Astrocyte (in vitro differentiated cells and primary cell): ENCODE measurements at regions not wholly inside any gene's neighbourhood (a gene's known extent, or its start where the extent isn't known, plus 50 kb on each side); places are given as distances from the start of the nearest gene placed in this dataset.

Source experiments
- DNase-seq: peaks from one replicate; pipeline ENCODE4 v3.0.0-alpha.2; 2010; ENCODE audit warnings: low read depth
- FAIRE-seq: peaks from 2 replicates; lab custom pipeline; 2011; peaks lifted over from hg19 to GRCh38; lab: Jason Lieb, UNC
- H2AFZ ChIP-seq: 2 replicates; pipeline ENCODE4 v1.6.0; 2012; ENCODE audit warnings: low read depth, low read length, inconsistent platforms
- H3K27ac ChIP-seq: 2 replicates; pipeline ENCODE4 v1.5.1; 2011; ENCODE audit warnings: low read depth, low read length, inconsistent platforms
- H3K27me3 ChIP-seq: 2 replicates; pipeline ENCODE4 v1.6.0; 2011; ENCODE audit warnings: low read length, inconsistent platforms; ENCODE audit not compliant: insufficient read depth
- H3K36me3 ChIP-seq: 2 replicates; pipeline ENCODE4 v1.5.1; 2011; ENCODE audit warnings: low read length, inconsistent platforms; ENCODE audit not compliant: insufficient read depth
- H3K4me1 ChIP-seq: 2 replicates; pipeline ENCODE4 v1.5.1; 2011; ENCODE audit warnings: low read length, inconsistent platforms; ENCODE audit not compliant: insufficient read depth
- H3K4me2 ChIP-seq: 2 replicates; pipeline ENCODE4 v1.6.0; 2012; ENCODE audit warnings: low read length, inconsistent platforms
- H3K4me3 ChIP-seq: 2 replicates; pipeline ENCODE4 v1.5.1; 2011; ENCODE audit warnings: low read depth, mild to moderate bottlenecking, low read length, inconsistent platforms; ENCODE audit not compliant: insufficient read depth
- H3K79me2 ChIP-seq: 2 replicates; pipeline ENCODE4 v1.6.0; 2012; ENCODE audit warnings: mild to moderate bottlenecking, low read length, inconsistent platforms; ENCODE audit not compliant: insufficient read depth
- H3K9ac ChIP-seq: 2 replicates; pipeline ENCODE4 v1.6.0; 2012; ENCODE audit warnings: mild to moderate bottlenecking, low read length, inconsistent platforms
- H3K9me3 ChIP-seq: 2 replicates; pipeline ENCODE4 v1.5.1; 2012; ENCODE audit warnings: low read depth, mild to moderate bottlenecking, low read length, inconsistent platforms; ENCODE audit not compliant: insufficient read depth
- H4K20me1 ChIP-seq: 2 replicates; pipeline ENCODE4 v1.6.0; 2012; ENCODE audit warnings: low read length, inconsistent platforms; ENCODE audit not compliant: insufficient read depth
- H3K27ac Mint-ChIP-seq: one replicate; pipeline ENCODE4 v1.8.0; 2021; ENCODE audit warnings: mild to moderate bottlenecking, mixed read lengths; ENCODE audit not compliant: unreplicated experiment
- H3K27me3 Mint-ChIP-seq: one replicate; pipeline ENCODE4 v1.8.0; 2021; ENCODE audit warnings: low read depth, mixed read lengths; ENCODE audit not compliant: unreplicated experiment
- H3K36me3 Mint-ChIP-seq: one replicate; pipeline ENCODE4 v1.8.0; 2021; ENCODE audit warnings: low read depth, mixed read lengths; ENCODE audit not compliant: unreplicated experiment
- H3K4me1 Mint-ChIP-seq: one replicate; pipeline ENCODE4 v1.8.0; 2021; ENCODE audit warnings: low read depth, mixed read lengths; ENCODE audit not compliant: unreplicated experiment
- H3K4me3 Mint-ChIP-seq: one replicate; pipeline ENCODE4 v1.8.0; 2021; ENCODE audit warnings: mild to moderate bottlenecking, moderate library complexity, mixed read lengths; ENCODE audit not compliant: unreplicated experiment
- H3K9me3 Mint-ChIP-seq: one replicate; pipeline ENCODE4 v1.8.0; 2021; ENCODE audit warnings: mild to moderate bottlenecking, mixed read lengths; ENCODE audit not compliant: unreplicated experiment
- CTCF ChIP-seq: IDR thresholded peaks from 2 replicates; pipeline ENCODE4 v1.5.1; 2011; ENCODE audit warnings: low read depth, mild to moderate bottlenecking, inconsistent platforms, low read length, moderate library complexity; ENCODE audit not compliant: insufficient read depth
- EZH2 ChIP-seq: IDR thresholded peaks from 2 replicates; pipeline ENCODE4 v1.6.1; 2012; ENCODE audit warnings: mild to moderate bottlenecking, low read length, inconsistent platforms; ENCODE audit not compliant: insufficient read depth

DNA sequence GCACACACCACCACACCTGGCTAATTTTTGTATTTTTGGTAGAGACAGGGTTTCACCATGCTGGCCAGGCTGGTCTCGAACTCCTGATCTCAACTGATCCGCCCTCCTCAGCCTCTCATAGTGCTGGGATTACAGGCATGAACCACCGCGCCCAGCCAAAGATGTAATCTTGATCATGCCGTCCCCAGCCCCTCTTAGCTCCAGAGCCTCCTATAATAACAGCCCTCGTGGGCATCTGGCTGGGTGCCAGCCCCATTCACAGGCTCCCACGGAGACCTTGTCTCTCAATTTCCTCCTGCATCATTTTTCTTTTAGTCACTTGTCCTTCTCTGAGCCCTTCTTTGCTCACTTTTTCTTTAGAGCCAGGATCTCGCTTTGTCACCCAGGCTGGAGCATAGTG is 94.2 kb downstream of the KATNIP start:
- no peaks in the 10 kb centered on the region for H3K79me2 ChIP-seq
- H3K27ac Mint-ChIP-seq = no peak overlapping the region
- no peak overlapping the region for H3K9ac ChIP-seq
- H3K9me3 Mint-ChIP-seq = no peaks in the 10 kb centered on the region
- TF ChIP-seq EZH2 = no peak
- TF ChIP-seq CTCF = no peak
- no peak overlapping the region for H3K4me3 ChIP-seq
- no peaks in the 10 kb centered on the region for H3K4me1 ChIP-seq
- no peak overlapping the region for H3K27ac ChIP-seq
- DNase-seq = no peak
- H3K4me3 Mint-ChIP-seq = no peak overlapping the region
- no peaks in the 10 kb centered on the region for H3K9me3 ChIP-seq
- peaks cover 3% of the 10 kb centered on the region for H4K20me1 ChIP-seq
- FAIRE-seq = no peak
- peaks cover 2% of the 10 kb centered on the region for H3K4me1 Mint-ChIP-seq
- H3K4me2 ChIP-seq = no peak overlapping the region
- H3K27me3 ChIP-seq = no peaks in the 10 kb centered on the region
- H2AFZ ChIP-seq = no peak overlapping the region
- peaks cover 7% of the 10 kb centered on the region for H3K36me3 Mint-ChIP-seq
- H3K27me3 Mint-ChIP-seq = no peaks in the 10 kb centered on the region
- H3K36me3 ChIP-seq = no peaks in the 10 kb centered on the region

GRCh38 chr16:27645396-27645795 is 95.5 kb downstream of the KATNIP start:
- Histone ChIP-seq H3K36me3 (no peaks in the 10 kb centered on the region), H3K4me3 (no peak overlapping the region), H2AFZ (no peak overlapping the region), H3K9me3 (no peaks in the 10 kb centered on the region), H4K20me1 (no peaks in the 10 kb centered on the region), H3K9ac (no peak overlapping the region), H3K27ac (no peak overlapping the region), H3K79me2 (no peaks in the 10 kb centered on the region), H3K27me3 (no peaks in the 10 kb centered on the region), H3K4me1 (no peaks in the 10 kb centered on the region), H3K4me2 (no peak overlapping the region)
- no peak overlapping the region for H3K4me3 Mint-ChIP-seq
- H3K36me3 Mint-ChIP-seq = peaks cover 9% of the 10 kb centered on the region
- TF ChIP-seq CTCF (no peak), EZH2 (no peak)
- H3K9me3 Mint-ChIP-seq = no peaks in the 10 kb centered on the region
- FAIRE-seq (no peak), DNase-seq (no peak)
- no peaks in the 10 kb centered on the region for H3K27me3 Mint-ChIP-seq
- no peaks in the 10 kb centered on the region for H3K4me1 Mint-ChIP-seq
- no peak overlapping the region for H3K27ac Mint-ChIP-seq

GRCh38 chr16:27646806-27647205 is 96.9 kb downstream of the KATNIP start:
- TF ChIP-seq CTCF (no peak), EZH2 (no peak)
- no peak for FAIRE-seq

More at GRCh38 chr16:27646806-27647205, 96.9 kb downstream of the KATNIP start:
- H4K20me1 ChIP-seq = no peaks in the 10 kb centered on the region
- H3K9me3 Mint-ChIP-seq = no peaks in the 10 kb centered on the region
- H3K27me3 Mint-ChIP-seq = no peaks in the 10 kb centered on the region
- H3K27ac ChIP-seq = no peak overlapping the region
- no peaks in the 10 kb centered on the region for H3K36me3 ChIP-seq
- H3K27ac Mint-ChIP-seq = no peak overlapping the region
- peaks cover 7% of the 10 kb centered on the region for H3K36me3 Mint-ChIP-seq
- H3K4me1 Mint-ChIP-seq = no peaks in the 10 kb centered on the region
- no peak overlapping the region for H3K4me3 Mint-ChIP-seq
- H3K4me2 ChIP-seq = no peak overlapping the region
- no peaks in the 10 kb centered on the region for H3K4me1 ChIP-seq
- no peak overlapping the region for H3K4me3 ChIP-seq
- no peaks in the 10 kb centered on the region for H3K79me2 ChIP-seq
- no peaks in the 10 kb centered on the region for H3K27me3 ChIP-seq
- no peak overlapping the region for H2AFZ ChIP-seq
- no peaks in the 10 kb centered on the region for H3K9me3 ChIP-seq
- no peak for DNase-seq
- no peak overlapping the region for H3K9ac ChIP-seq
